ENCODE measurements at regions not wholly inside any gene's neighbourhood (a gene's known extent, or its start where the extent isn't known, plus 50 kb on each side); places are given as distances from the start of the nearest gene placed in this dataset.

DNA sequence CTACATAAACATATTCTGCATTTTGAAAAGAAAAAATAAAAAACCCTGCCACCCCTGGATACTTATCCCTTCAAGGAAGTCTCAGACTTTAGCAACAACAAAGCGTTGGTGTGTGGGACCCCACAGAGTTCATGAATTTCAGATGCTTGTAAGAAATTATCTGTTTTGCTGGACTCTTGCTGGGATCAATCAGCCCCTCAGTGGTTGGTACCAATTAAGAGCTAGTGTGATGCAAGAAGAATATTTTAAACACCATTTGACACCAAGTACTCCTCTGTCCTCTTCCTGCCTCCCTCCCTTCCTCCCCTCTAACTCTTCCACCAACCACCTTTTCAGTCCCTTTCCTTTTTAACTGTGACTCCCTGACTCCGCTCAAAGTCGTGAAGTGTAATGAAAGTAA is 51.5 kb downstream of the SST start:
- no peaks in the 10 kb centered on the region for H3K79me2 ChIP-seq (ENCODE audit: control insufficient read depth, low read length)
- no peak overlapping the region for H3K4me3 ChIP-seq (ENCODE audit: low read length)
- H3K9me2 ChIP-seq (replicated peaks; ENCODE audit: control insufficient read depth, low read length) = no peaks in the 10 kb centered on the region
- H3K4me1 ChIP-seq (ENCODE audit: control insufficient read depth, low read length) = no peaks in the 10 kb centered on the region
- TF ChIP-seq, protein P1, sequence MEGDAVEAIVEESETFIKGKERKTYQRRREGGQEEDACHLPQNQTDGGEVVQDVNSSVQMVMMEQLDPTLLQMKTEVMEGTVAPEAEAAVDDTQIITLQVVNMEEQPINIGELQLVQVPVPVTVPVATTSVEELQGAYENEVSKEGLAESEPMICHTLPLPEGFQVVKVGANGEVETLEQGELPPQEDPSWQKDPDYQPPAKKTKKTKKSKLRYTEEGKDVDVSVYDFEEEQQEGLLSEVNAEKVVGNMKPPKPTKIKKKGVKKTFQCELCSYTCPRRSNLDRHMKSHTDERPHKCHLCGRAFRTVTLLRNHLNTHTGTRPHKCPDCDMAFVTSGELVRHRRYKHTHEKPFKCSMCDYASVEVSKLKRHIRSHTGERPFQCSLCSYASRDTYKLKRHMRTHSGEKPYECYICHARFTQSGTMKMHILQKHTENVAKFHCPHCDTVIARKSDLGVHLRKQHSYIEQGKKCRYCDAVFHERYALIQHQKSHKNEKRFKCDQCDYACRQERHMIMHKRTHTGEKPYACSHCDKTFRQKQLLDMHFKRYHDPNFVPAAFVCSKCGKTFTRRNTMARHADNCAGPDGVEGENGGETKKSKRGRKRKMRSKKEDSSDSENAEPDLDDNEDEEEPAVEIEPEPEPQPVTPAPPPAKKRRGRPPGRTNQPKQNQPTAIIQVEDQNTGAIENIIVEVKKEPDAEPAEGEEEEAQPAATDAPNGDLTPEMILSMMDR (IDR thresholded peaks at IDR 0.05; ENCODE audit: low read depth, low read length, poor library complexity, severe bottlenecking) = no peak
- no peak for TF ChIP-seq EZH2phosphoT487 (IDR thresholded peaks at IDR 0.05; ENCODE audit: borderline replicate concordance, low read length)
- no peak overlapping the region for H3K4me2 ChIP-seq (ENCODE audit: low read length)
- no peaks in the 10 kb centered on the region for H3K9me3 ChIP-seq (ENCODE audit: control insufficient read depth, insufficient read depth, low read length)
- no peaks in the 10 kb centered on the region for H4K20me1 ChIP-seq (ENCODE audit: control insufficient read depth, insufficient read depth, low read depth, low read length)
- no peaks in the 10 kb centered on the region for H3F3A ChIP-seq (ENCODE audit: control insufficient read depth, insufficient read depth)
- H3K36me3 ChIP-seq (ENCODE audit: control insufficient read depth, low read length) = no peaks in the 10 kb centered on the region
- H3K27me3 ChIP-seq (ENCODE audit: control insufficient read depth, low read length) = peaks cover 12% of the 10 kb centered on the region; the same call in 1 of the 2 replicates
- H3K27ac ChIP-seq (ENCODE audit: low read depth, low read length) = no peak overlapping the region

DNA sequence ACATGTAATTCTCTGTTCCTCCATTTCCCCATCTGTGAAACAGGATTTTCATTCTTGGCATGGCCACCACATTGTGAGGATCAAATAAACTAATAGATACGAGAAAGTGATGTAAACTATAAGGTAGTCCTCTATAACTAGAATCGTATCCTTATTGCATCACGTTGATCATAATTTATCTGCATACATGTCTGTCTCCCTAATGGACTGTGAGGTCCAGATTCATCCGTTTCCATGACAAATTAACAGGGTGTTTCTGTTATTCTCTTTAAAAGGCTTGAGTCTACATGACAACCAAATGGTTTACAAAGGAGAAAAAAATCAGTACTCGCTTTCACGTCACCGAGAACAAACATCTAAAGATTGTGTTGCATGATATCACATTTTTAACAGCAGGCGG is 53.0 kb downstream of the SST start:
- no peaks in the 10 kb centered on the region for H3K9me3 ChIP-seq (ENCODE audit: control insufficient read depth, insufficient read depth, low read length)
- no peak overlapping the region for H3K27ac ChIP-seq (ENCODE audit: low read depth, low read length)
- no peaks in the 10 kb centered on the region for H3F3A ChIP-seq (ENCODE audit: control insufficient read depth, insufficient read depth)
- no peak overlapping the region for H3K4me3 ChIP-seq (ENCODE audit: low read length)
- no peak overlapping the region for H3K4me2 ChIP-seq (ENCODE audit: low read length)
- no peaks in the 10 kb centered on the region for H3K79me2 ChIP-seq (ENCODE audit: control insufficient read depth, low read length)
- H3K36me3 ChIP-seq (ENCODE audit: control insufficient read depth, low read length) = no peaks in the 10 kb centered on the region
- H3K4me1 ChIP-seq (ENCODE audit: control insufficient read depth, low read length) = no peaks in the 10 kb centered on the region
- H4K20me1 ChIP-seq (ENCODE audit: control insufficient read depth, insufficient read depth, low read depth, low read length) = no peaks in the 10 kb centered on the region
- TF ChIP-seq EZH2phosphoT487 (IDR thresholded peaks at IDR 0.05; ENCODE audit: borderline replicate concordance, low read length) = no peak
- TF ChIP-seq, protein P1 (IDR thresholded peaks at IDR 0.05; ENCODE audit: low read depth, low read length, poor library complexity, severe bottlenecking) = no peak
- H3K9me2 ChIP-seq (replicated peaks; ENCODE audit: control insufficient read depth, low read length) = no peaks in the 10 kb centered on the region
- H3K27me3 ChIP-seq (ENCODE audit: control insufficient read depth, low read length) = peaks cover 13% of the 10 kb centered on the region; the same call in 1 of the 2 replicates

DNA sequence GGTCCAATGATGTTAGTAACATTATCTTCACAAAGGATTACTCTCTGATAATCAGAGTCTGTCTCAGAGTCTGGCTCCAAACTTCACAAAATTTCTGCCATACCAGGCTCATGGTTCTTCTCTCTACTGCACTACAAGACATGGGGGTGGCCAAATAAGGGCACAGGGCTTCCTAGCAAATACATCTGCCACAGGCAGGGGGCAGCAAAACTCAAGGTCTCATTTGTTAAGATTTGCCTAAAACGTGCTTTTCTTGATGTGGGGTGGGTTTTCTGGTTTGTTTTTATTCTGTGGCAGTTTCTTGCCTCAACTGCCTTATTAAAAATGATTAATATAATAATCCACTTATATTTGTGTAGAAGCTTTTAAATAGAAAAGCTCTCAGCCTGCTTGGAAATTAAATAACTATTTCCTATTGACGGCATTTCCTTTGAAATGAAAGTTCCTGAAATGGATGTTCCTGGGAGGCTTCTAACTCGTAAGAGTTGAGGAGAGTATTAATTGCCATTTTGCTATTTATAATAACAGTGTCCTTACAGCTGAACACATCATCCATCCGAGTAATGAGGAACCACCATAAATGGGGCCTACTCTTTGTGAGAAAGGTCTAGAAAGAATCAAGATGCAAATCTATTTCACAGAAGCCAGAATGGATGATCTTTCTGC is 53.8 kb downstream of the SST start:
- Histone ChIP-seq H3F3A (ENCODE audit: control insufficient read depth, insufficient read depth) (no peaks in the 10 kb centered on the region), H3K36me3 (ENCODE audit: control insufficient read depth, low read length) (no peaks in the 10 kb centered on the region), H3K4me3 (ENCODE audit: low read length) (no peak overlapping the region), H3K27me3 (ENCODE audit: control insufficient read depth, low read length) (peaks cover 11% of the 10 kb centered on the region; the same call in 1 of the 2 replicates), H3K9me3 (ENCODE audit: control insufficient read depth, insufficient read depth, low read length) (no peaks in the 10 kb centered on the region), H4K20me1 (ENCODE audit: control insufficient read depth, insufficient read depth, low read depth, low read length) (no peaks in the 10 kb centered on the region), H3K79me2 (ENCODE audit: control insufficient read depth, low read length) (no peaks in the 10 kb centered on the region), H3K9me2 (replicated peaks; ENCODE audit: control insufficient read depth, low read length) (no peaks in the 10 kb centered on the region), H3K27ac (ENCODE audit: low read depth, low read length) (no peak overlapping the region), H3K4me1 (ENCODE audit: control insufficient read depth, low read length) (no peaks in the 10 kb centered on the region), H3K4me2 (ENCODE audit: low read length) (no peak overlapping the region)
- TF ChIP-seq, protein P1 (IDR thresholded peaks at IDR 0.05; ENCODE audit: low read depth, low read length, poor library complexity, severe bottlenecking) = peak; percentile 63
- TF ChIP-seq EZH2phosphoT487 (IDR thresholded peaks at IDR 0.05; ENCODE audit: borderline replicate concordance, low read length) = no peak

Data from DOHH2 (cell line).